ENCODE measurements at regions not wholly inside any gene's neighbourhood (a gene's known extent, or its start where the extent isn't known, plus 50 kb on each side); places are given as distances from the start of the nearest gene placed in this dataset.
"Not testable (repeated sequence)": the region's sequence is repeated elsewhere in the genome, so short reads cannot be mapped to it uniquely, and the experiment has no call there.

DNA sequence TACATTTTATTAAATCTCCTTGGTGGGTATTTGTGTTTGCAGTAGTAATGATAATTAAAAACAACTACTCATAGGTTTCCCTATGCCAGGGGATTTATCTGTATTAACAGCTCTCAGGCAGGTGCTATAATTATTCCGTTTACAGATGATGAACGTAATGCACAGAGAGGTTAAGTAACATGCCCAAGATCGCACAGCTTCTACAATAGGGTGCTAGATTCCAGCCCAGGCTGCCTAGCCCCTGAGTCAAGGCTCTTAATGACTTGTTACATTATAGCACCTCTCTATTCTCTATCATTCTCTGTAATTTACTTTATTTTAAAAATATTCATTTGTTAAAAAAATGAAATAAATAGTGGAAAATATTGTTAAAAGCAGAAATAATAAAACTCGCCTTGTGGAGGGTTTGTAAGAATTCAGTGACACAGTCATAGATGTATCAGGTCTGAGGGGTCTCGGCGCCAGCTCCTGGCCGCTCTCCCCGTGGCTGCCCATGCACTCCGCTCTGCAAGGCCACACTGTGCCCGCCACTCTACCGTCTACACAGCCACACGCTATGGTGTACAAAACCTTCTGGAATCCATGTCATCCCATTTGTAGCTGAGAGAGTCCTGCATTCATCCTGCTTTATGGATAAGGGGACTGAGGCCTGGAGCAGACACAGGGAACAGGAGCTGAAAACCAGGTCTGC, 562.2 kb downstream of the MATN1 start:
- intact Hi-C loops (cut with DNase I; ENCODE audit: low total_unique reads) = no loop called here

DNA sequence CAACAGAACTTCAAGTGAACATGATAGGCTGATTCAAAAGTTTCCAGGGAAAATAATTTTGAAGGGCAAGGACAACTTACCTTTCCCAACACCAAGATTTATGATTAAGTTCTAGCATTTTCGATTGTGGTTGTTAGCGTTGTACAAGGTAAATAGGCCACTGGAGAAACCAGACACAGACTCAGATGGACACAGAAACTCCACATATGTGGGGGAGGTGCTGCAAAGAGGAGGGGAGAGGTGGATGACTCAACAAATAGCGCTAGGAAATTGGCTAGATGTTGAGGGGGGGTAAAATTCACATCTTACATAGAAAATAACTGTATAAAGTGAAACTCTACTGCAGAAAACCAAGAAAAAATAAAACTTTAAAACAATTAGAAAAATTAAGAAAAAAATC, 564.4 kb downstream of the MATN1 start:
- DNase-seq = no peak
- Histone ChIP-seq H3K9me3 (no peaks in the 10 kb centered on the region), H3K27ac (no peak overlapping the region), H3K27me3 (peaks cover 0 to 21% of the 10 kb centered on the region in 2 donors), H3K4me1 (no peaks in the 10 kb centered on the region), H3K4me3 (no peak overlapping the region), H3K36me3 (no peaks in the 10 kb centered on the region)
- TF ChIP-seq, protein P1, sequence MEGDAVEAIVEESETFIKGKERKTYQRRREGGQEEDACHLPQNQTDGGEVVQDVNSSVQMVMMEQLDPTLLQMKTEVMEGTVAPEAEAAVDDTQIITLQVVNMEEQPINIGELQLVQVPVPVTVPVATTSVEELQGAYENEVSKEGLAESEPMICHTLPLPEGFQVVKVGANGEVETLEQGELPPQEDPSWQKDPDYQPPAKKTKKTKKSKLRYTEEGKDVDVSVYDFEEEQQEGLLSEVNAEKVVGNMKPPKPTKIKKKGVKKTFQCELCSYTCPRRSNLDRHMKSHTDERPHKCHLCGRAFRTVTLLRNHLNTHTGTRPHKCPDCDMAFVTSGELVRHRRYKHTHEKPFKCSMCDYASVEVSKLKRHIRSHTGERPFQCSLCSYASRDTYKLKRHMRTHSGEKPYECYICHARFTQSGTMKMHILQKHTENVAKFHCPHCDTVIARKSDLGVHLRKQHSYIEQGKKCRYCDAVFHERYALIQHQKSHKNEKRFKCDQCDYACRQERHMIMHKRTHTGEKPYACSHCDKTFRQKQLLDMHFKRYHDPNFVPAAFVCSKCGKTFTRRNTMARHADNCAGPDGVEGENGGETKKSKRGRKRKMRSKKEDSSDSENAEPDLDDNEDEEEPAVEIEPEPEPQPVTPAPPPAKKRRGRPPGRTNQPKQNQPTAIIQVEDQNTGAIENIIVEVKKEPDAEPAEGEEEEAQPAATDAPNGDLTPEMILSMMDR (IDR thresholded peaks at IDR 0.05) = no peak
- intact Hi-C loops (cut with DNase I; ENCODE audit: low total_unique reads) = no loop called here

More for the DNA sequence above, 562.2 kb downstream of the MATN1 start:
- H3K4me1 ChIP-seq = no peaks in the 10 kb centered on the region
- H3K27ac ChIP-seq = no peak overlapping the region
- no peak for DNase-seq
- TF ChIP-seq, protein P1 (IDR thresholded peaks at IDR 0.05) = no peak
- H3K27me3 ChIP-seq = peaks cover 0 to 31% of the 10 kb centered on the region in 2 donors
- no peak overlapping the region for H3K4me3 ChIP-seq
- H3K9me3 ChIP-seq = no peaks in the 10 kb centered on the region
- H3K36me3 ChIP-seq = no peaks in the 10 kb centered on the region

DNA sequence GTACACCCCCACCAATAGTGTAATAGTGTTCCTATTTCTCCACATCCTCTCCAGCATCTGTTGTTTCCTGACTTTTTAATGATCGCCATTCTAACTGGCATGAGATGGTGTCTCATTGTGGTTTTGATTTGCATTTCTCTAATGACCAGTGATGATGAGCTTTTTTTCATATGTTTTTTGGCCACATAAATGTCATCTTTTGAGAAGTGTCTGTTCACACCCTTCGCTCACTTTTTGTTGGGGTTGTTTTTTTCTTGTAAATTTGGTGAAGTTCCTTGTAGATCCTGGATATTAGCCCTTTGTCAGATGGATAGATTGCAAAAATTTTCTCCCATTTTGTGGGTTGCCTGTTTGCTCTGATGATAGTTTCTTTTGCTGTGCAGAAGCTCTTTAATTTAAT, 567.7 kb downstream of the MATN1 start:
- intact Hi-C loops (cut with DNase I; ENCODE audit: low total_unique reads); H3K27me3 ChIP-seq; H3K27ac ChIP-seq; H3K4me3 ChIP-seq; H3K4me1 ChIP-seq; DNase-seq; H3K36me3 ChIP-seq: not testable (repeated sequence)
- H3K9me3 ChIP-seq = peaks cover 0 to 14% (median 14%) of the 10 kb centered on the region in 3 donors

DNA sequence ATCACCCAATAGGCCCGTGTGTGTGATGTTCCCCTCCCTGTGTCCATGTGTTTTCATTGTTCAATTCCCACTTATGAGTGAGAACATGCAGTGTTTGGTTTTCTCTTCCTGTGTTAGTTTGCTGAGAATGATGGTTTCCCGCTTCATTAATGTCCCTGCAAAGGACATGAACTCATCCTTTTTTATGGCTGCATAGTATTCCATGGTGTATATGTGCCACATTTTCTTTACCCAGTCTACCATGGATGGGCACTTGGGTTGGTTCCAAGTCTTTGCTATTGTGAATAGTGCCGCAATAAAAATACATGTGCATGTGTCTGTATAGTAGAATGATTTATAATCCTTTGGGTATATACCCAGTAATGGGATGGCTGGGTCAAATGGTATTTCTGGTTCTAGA, 568.1 kb downstream of the MATN1 start:
- H3K27me3 ChIP-seq; H3K4me3 ChIP-seq; intact Hi-C loops (cut with DNase I; ENCODE audit: low total_unique reads); DNase-seq; H3K36me3 ChIP-seq; H3K27ac ChIP-seq; H3K4me1 ChIP-seq: not testable (repeated sequence)
- H3K9me3 ChIP-seq = peaks cover 0 to 16% (median 14%) of the 10 kb centered on the region in 3 donors

DNA sequence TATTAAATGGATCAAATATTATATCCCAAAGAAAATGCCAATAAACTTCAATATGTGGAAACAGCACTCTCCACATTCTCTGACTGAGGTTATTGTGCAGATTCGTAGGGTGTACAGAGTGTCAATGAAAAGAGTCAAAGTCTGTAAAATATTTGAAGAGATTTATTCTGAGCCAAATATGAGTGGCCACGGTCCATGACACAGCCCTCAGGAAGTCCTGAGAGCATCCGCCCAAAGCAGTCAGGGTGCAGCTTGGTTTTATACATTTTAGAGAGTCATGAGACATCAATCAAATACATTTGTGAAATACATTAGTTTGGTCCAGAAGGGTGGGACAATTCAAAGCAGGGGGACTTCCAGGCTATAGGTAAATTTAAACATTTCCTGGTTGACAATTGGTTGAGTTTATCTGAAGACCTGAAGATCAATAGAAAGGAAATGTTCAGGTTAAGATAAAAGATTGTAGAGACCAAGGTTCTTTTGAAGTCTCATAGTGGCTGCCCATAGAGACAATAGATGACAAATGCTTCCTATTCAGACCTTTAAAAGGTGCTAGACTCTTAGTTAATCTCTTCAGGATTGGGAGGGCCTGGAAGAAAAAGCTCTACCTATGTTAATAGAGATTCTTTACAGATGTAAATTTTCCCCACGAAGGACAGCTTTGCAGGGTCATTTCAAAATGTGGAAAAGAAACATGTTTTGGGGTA, 569.5 kb downstream of the MATN1 start:
- Histone ChIP-seq H3K36me3 (no peaks in the 10 kb centered on the region), H3K27ac (no peak overlapping the region), H3K27me3 (no peaks in the 10 kb centered on the region), H3K9me3 (peaks cover 0 to 16% (median 14%) of the 10 kb centered on the region in 3 donors), H3K4me1 (no peaks in the 10 kb centered on the region), H3K4me3 (no peak overlapping the region)
- DNase-seq = no peak
- intact Hi-C loops (cut with DNase I; ENCODE audit: low total_unique reads) = no loop called here
- TF ChIP-seq, protein P1 (IDR thresholded peaks at IDR 0.05) = no peak

DNA sequence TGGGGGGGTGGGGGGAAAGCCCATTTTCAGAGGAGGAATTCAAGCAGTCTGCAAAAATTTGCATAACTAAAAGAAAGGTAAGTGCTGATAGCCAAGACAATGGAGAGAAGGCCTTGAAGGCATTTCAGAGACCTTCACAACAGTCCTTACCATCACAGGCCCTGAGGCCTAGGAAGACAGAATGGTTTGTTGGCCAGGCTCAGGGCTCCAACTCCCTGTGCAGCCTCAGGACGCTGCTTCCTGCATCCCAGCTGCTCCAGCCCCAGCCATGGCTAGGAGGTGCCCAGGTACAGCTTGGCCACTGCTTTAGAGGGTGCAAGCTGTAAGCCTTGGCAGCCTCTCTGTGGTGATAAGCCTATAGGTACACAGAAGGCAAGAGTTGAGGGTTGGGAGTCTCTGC, 571.6 kb downstream of the MATN1 start:
- intact Hi-C loops (cut with DNase I; ENCODE audit: low total_unique reads) = no loop called here
- Histone ChIP-seq H3K27me3 (no peaks in the 10 kb centered on the region), H3K4me3 (no peak overlapping the region), H3K4me1 (no peaks in the 10 kb centered on the region), H3K27ac (no peak overlapping the region), H3K9me3 (peaks cover 0 to 16% (median 14%) of the 10 kb centered on the region in 3 donors), H3K36me3 (no peaks in the 10 kb centered on the region)
- TF ChIP-seq, protein P1 (IDR thresholded peaks at IDR 0.05) = no peak
- no peak for DNase-seq

Data from tibial artery (tissue), 4 donors.